HepG2 (cell line): ENCODE measurements at regions not wholly inside any gene's neighbourhood (a gene's known extent, or its start where the extent isn't known, plus 50 kb on each side); places are given as distances from the start of the nearest gene placed in this dataset.

Source experiments
- ATAC-seq: fragments of 200-7000 bp; cut with Tn5 transposase; 3 replicates; pipeline ENCODE4 v1.9.1; 2020; ENCODE audit warnings: mild to moderate bottlenecking, moderate library complexity
- BruUV-seq: library from RNA; stranded (reverse); fragments of 400-500 nt; replicated peaks from 2 replicates; lab custom pipeline; 2021; lab: Mats Ljungman, UMichigan
- CTCF ChIA-PET: fragments of 300-600 bp; formaldehyde crosslinking; extraction: SDS; loops from one replicate; lab custom pipeline; 2021; ENCODE audit warnings: low total read pairs, inconsistent platforms, low intra/inter-chr PET ratio; lab: Yijun Ruan, JAX
- POLR2A ChIA-PET: fragments of 350-600 bp; sonication (Branson Sonifier 250); formaldehyde crosslinking; loops from one replicate; lab custom pipeline; 2020; ENCODE audit warnings: antibody characterized with exemption, inconsistent platforms; lab: Yijun Ruan, JAX
- DNase-seq: peaks from one replicate; pipeline ENCODE4 v3.0.0-alpha.2; 2015; ENCODE audit warnings: low spot score
- FAIRE-seq: peaks from 3 replicates; lab custom pipeline; 2011; peaks lifted over from hg19 to GRCh38; lab: Jason Lieb, UNC
- H2AFZ ChIP-seq: one replicate; pipeline ENCODE4 v1.6.1; 2011; ENCODE audit warnings: low read length, inconsistent platforms
- H3K27ac ChIP-seq: fragments of 300-600 bp; 3 replicates; pipeline ENCODE4 v1.8.0; 2011; ENCODE audit warnings: mixed run types, mild to moderate bottlenecking, mixed read lengths, low read length, inconsistent platforms; ENCODE audit not compliant: insufficient read depth; ENCODE audit errors: extremely low read length
- H3K27me3 ChIP-seq, 2 experiments: fragments of 200-600 bp in 1 of 2; 2 replicates in 1 of 2; 3 replicates in 1 of 2; pipeline versions ENCODE4 v1.6.0 to v1.8.0; 2011; ENCODE audit warnings: low read length in 2 of 2, mild to moderate bottlenecking in 2 of 2, moderate library complexity in 2 of 2, inconsistent platforms in 1 of 2; ENCODE audit not compliant: insufficient read depth in 2 of 2, control insufficient read depth in 1 of 2
- H3K36me3 ChIP-seq, 2 experiments: fragments of 200-600 bp in 1 of 2; replicated peaks in 1 of 2; 2 replicates in 1 of 2; 3 replicates in 1 of 2; pipeline versions ENCODE4 v1.5.1 to v1.8.0; 2011; ENCODE audit warnings: low read length in 2 of 2, inconsistent platforms in 1 of 2; ENCODE audit not compliant: insufficient read depth in 2 of 2, control insufficient read depth in 1 of 2
- H3K4me1 ChIP-seq: 2 replicates; pipeline ENCODE4 v1.5.1; 2012; ENCODE audit warnings: low read length, inconsistent platforms; ENCODE audit not compliant: insufficient read depth
- H3K4me2 ChIP-seq: 2 replicates; pipeline ENCODE4 v1.6.0; 2011; ENCODE audit warnings: low read depth, low read length, inconsistent platforms
- H3K4me3 ChIP-seq, 3 experiments: fragments of 200-600 bp in 1 of 3; sonication (generic), shearing (Covaris generic) in 1 of 3; replicated peaks in 1 of 3; 2 replicates each; pipeline ENCODE4 v1.5.1; 2011 to 2016; ENCODE audit warnings: low read length in 3 of 3, inconsistent platforms in 2 of 3, low read depth in 2 of 3, mild to moderate bottlenecking in 2 of 3, control low read depth in 1 of 3, mixed read lengths in 1 of 3; ENCODE audit not compliant: insufficient read depth in 1 of 3
- H3K79me2 ChIP-seq: one replicate; pipeline ENCODE4 v1.6.1; 2011; ENCODE audit warnings: low read length, inconsistent platforms; ENCODE audit not compliant: insufficient read depth
- H3K9ac ChIP-seq: 2 replicates; pipeline ENCODE4 v1.6.0; 2011; ENCODE audit warnings: mild to moderate bottlenecking, low read depth, low read length, inconsistent platforms; ENCODE audit not compliant: insufficient read depth
- H3K9me3 ChIP-seq: 2 replicates; pipeline ENCODE4 v1.5.1; 2012; ENCODE audit warnings: mild to moderate bottlenecking, low read length
- H4K20me1 ChIP-seq: 2 replicates; pipeline ENCODE4 v1.6.0; 2011; ENCODE audit warnings: inconsistent platforms, mild to moderate bottlenecking, low read length, moderate library complexity; ENCODE audit not compliant: insufficient read depth
- GATAD2A ChIP-seq: IDR thresholded peaks from 2 replicates; pipeline ENCODE4 v1.6.1; 2016
- JUNB ChIP-seq: sonication (generic); formaldehyde crosslinking; IDR thresholded peaks from 2 replicates; pipeline ENCODE4 v1.8.0; 2022; ENCODE audit warnings: missing genetic modification reagents, mild to moderate bottlenecking, borderline replicate concordance
- PREB ChIP-seq: sonication (generic); formaldehyde crosslinking; IDR thresholded peaks from 2 replicates; pipeline ENCODE4 v1.4.0; 2020; ENCODE audit warnings: missing genetic modification reagents
- ZBTB42 ChIP-seq: sonication (generic); formaldehyde crosslinking; IDR thresholded peaks from 2 replicates; pipeline ENCODE4 v1.5.0; 2020; ENCODE audit warnings: mild to moderate bottlenecking, missing genetic modification reagents
- ZMYM2 ChIP-seq: sonication (generic); formaldehyde crosslinking; IDR thresholded peaks from 2 replicates; pipeline ENCODE4 v1.8.0; 2022; ENCODE audit warnings: mild to moderate bottlenecking, missing genetic modification reagents
- ZNF430 ChIP-seq: sonication (generic); formaldehyde crosslinking; IDR thresholded peaks from 2 replicates; pipeline ENCODE4 v1.9.0; 2021; ENCODE audit warnings: mild to moderate bottlenecking, missing genetic modification reagents
- ZNF543 ChIP-seq: sonication (generic); formaldehyde crosslinking; IDR thresholded peaks from 2 replicates; pipeline ENCODE4 v1.4.0; 2020; ENCODE audit warnings: mild to moderate bottlenecking, missing genetic modification reagents
- ZNF567 ChIP-seq: sonication (generic); formaldehyde crosslinking; IDR thresholded peaks from 2 replicates; pipeline ENCODE4 v1.8.1; 2023; ENCODE audit warnings: mild to moderate bottlenecking, missing genetic modification reagents, borderline replicate concordance
- ZNF720 ChIP-seq: sonication (generic); formaldehyde crosslinking; IDR thresholded peaks from 2 replicates; pipeline ENCODE4 v1.4.0; 2020; ENCODE audit warnings: missing genetic modification reagents
- ZNF839 ChIP-seq: sonication (generic); formaldehyde crosslinking; IDR thresholded peaks from 2 replicates; pipeline ENCODE4 v1.4.0; 2020; ENCODE audit warnings: missing genetic modification reagents, mild to moderate bottlenecking, borderline replicate concordance
- WGBS: methylation state at CpG from one replicate; pipeline ENCODE4 v1.1.6; 2017; ENCODE audit warnings: low lambda C conversion rate; 5-methylcytosine and 5-hydroxymethylcytosine counted together
- in situ Hi-C: cut with HindIII; loops from 2 replicates; pipeline ENCODE4 v1.10.0; 2017; ENCODE audit warnings: low pct_unique_long_range_greater_than_20kb; ENCODE audit not compliant: extremely low pct_ligation_motif_present
- intact Hi-C: fragments of 100-400 bp; cut with micrococcal nuclease; formaldehyde crosslinking; loops from one replicate; pipeline ENCODE4 v1.10.0; 2022; ENCODE audit not compliant: unreplicated experiment
- TF ChIP-seq, protein P1 (sequence below): sonication (generic); formaldehyde crosslinking; IDR thresholded peaks from 2 replicates; pipeline ENCODE4 v1.9.0; 2021; ENCODE audit warnings: missing genetic modification reagents, borderline replicate concordance
- TF ChIP-seq, protein P2 (sequence below): IDR thresholded peaks from 2 replicates; pipeline ENCODE4 v1.6.1; 2018; ENCODE audit warnings: missing genetic modification reagents, mild to moderate bottlenecking, missing compliant biosample characterization

DNA sequence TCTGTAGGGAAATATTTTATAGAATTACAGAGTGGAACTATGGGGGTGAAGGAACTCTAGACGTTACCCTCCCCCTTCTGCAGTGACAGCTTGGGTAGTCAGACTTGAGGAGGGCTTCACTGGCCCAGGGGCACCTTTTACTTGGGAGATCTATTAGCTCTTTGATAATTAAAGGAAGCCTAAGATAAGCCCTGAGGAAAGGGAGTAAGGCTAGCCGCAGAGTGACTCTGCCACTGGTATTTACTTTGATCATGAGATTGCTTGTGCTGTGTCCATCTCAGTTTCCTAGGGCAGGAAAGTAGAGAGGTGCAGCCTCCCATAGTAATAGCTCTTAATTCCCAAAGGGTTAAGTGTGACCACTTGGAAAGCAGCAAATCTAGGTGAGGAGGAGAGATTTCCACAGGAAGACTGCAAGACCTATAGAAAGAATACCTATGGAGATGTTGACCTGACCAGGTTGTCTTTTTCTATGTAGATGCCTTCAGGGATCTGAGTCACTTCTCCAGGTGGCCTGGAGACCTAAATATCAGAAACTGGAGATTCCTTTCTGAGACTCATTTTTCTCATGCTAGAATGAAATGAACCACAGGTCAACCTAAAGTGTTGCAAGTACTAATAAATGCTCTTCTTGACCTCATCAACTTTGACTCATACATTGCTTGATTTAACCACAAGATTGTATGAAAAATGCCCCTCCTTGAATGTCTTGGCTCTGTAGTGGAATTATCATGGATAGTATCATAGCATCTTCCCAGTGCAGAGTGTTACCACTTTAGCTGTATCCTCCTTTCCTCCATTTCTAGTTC lies 447.3 kb upstream of the GHITM start:
- Histone ChIP-seq H4K20me1 (no peaks in the 10 kb centered on the region), H3K27ac (no peak overlapping the region), H3K4me2 (no peak overlapping the region), H3K36me3 (no peaks in the 10 kb centered on the region), H3K79me2 (no peaks in the 10 kb centered on the region), H3K4me3 (no peak overlapping the region), H3K4me1 (no peaks in the 10 kb centered on the region), H3K9ac (no peak overlapping the region), H2AFZ (no peak overlapping the region), H3K9me3 (peaks cover 28% of the 10 kb centered on the region), H3K27me3 (no peaks in the 10 kb centered on the region)
- in situ Hi-C loops: no loop called here
- DNase-seq (no peak), FAIRE-seq (no peak), ATAC-seq (no peak)
- WGBS: 6% methylated on average over 2 of the region's 2 CpGs
- POLR2A ChIA-PET: no interaction called here
- CTCF ChIA-PET: no interaction called here
- TF ChIP-seq ZBTB42 (CRISPR knock-in tag) (no peak), ZNF430 (no peak), PREB (CRISPR knock-in tag) (no peak), JUNB (CRISPR knock-in tag) (no peak), ZNF543 (CRISPR knock-in tag) (no peak), ZNF720 (no peak), ZNF567 (no peak), ZNF839 (CRISPR knock-in tag) (no peak), GATAD2A (CRISPR knock-in tag) (no peak), ZMYM2 (CRISPR knock-in tag) (no peak)
- TF ChIP-seq, protein P1, sequence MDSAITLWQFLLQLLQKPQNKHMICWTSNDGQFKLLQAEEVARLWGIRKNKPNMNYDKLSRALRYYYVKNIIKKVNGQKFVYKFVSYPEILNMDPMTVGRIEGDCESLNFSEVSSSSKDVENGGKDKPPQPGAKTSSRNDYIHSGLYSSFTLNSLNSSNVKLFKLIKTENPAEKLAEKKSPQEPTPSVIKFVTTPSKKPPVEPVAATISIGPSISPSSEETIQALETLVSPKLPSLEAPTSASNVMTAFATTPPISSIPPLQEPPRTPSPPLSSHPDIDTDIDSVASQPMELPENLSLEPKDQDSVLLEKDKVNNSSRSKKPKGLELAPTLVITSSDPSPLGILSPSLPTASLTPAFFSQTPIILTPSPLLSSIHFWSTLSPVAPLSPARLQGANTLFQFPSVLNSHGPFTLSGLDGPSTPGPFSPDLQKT: no peak
- TF ChIP-seq, protein P2, sequence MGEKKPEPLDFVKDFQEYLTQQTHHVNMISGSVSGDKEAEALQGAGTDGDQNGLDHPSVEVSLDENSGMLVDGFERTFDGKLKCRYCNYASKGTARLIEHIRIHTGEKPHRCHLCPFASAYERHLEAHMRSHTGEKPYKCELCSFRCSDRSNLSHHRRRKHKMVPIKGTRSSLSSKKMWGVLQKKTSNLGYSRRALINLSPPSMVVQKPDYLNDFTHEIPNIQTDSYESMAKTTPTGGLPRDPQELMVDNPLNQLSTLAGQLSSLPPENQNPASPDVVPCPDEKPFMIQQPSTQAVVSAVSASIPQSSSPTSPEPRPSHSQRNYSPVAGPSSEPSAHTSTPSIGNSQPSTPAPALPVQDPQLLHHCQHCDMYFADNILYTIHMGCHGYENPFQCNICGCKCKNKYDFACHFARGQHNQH: no peak
- intact Hi-C loops: no loop called here
- no TSS peak for BruUV-seq
